Gastroesophageal sphincter (tissue), 3 donors: ENCODE measurements at regions not wholly inside any gene's neighbourhood (a gene's known extent, or its start where the extent isn't known, plus 50 kb on each side); places are given as distances from the start of the nearest gene placed in this dataset.

Experiments
- EP300 ChIP-seq: sonication (generic); formaldehyde crosslinking; IDR thresholded peaks from one replicate; pipeline ENCODE4 v1.6.1; 2017; ENCODE audit warnings: antibody characterized with exemption, mild to moderate bottlenecking
- POLR2AphosphoS5 ChIP-seq: sonication (generic); formaldehyde crosslinking; IDR thresholded peaks from one replicate; pipeline ENCODE4 v1.6.1; 2017; ENCODE audit warnings: antibody characterized with exemption
- TF ChIP-seq, protein P1 (sequence below), 4 experiments: fragments of 200-600 bp in 2 of 4; fragments of 450-650 bp in 2 of 4; sonication (generic) in 1 of 4; IDR thresholded peaks; one replicate each; pipeline ENCODE4 v1.5.1; 2017 to 2019; ENCODE audit warnings: antibody characterized with exemption in 4 of 4, mild to moderate bottlenecking in 2 of 4, moderate library complexity in 2 of 4

DNA sequence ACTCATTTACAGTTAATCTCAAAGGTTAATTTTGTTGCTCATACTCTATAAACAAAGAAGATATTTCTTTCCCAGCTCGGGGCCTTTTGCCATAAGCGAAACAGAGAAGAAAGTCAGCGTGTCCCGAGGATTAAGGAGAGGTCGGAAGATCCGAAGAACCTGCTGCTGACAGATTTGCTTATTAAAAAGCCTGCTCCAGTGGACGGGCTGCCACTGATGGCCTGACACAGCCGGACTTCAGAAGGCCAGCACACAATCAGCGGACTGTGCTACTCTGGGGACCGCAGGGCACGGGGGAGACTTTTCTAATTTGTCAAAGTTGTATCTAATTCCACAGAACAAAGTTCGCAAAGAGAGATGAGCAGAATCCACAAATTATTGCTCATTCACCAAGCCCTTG lies 315.4 kb downstream of the ETAA1 start:
- TF ChIP-seq, protein P1, sequence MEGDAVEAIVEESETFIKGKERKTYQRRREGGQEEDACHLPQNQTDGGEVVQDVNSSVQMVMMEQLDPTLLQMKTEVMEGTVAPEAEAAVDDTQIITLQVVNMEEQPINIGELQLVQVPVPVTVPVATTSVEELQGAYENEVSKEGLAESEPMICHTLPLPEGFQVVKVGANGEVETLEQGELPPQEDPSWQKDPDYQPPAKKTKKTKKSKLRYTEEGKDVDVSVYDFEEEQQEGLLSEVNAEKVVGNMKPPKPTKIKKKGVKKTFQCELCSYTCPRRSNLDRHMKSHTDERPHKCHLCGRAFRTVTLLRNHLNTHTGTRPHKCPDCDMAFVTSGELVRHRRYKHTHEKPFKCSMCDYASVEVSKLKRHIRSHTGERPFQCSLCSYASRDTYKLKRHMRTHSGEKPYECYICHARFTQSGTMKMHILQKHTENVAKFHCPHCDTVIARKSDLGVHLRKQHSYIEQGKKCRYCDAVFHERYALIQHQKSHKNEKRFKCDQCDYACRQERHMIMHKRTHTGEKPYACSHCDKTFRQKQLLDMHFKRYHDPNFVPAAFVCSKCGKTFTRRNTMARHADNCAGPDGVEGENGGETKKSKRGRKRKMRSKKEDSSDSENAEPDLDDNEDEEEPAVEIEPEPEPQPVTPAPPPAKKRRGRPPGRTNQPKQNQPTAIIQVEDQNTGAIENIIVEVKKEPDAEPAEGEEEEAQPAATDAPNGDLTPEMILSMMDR (IDR thresholded peaks at IDR 0.05), result no peak
- TF ChIP-seq POLR2AphosphoS5 (no peak), EP300 (no peak)
